Sigmoid colon (tissue), 6 donors: ENCODE measurements at regions not wholly inside any gene's neighbourhood (a gene's known extent, or its start where the extent isn't known, plus 50 kb on each side); places are given as distances from the start of the nearest gene placed in this dataset.

Source experiments
- DNase-seq: peaks from one replicate; pipeline ENCODE4 v3.0.0-alpha.2; 2019
- H3K27ac ChIP-seq, 4 donors: fragments of 200-600 bp; sonication (generic); one replicate each; pipeline ENCODE4 v1.5.1; 2016 to 2019; ENCODE audit warnings: mild to moderate bottlenecking in 1 of 4
- H3K27me3 ChIP-seq, 3 donors: fragments of 200-600 bp; sonication (generic); one replicate each; pipeline ENCODE4 v1.5.1; 2019; ENCODE audit warnings: mild to moderate bottlenecking in 1 of 3
- H3K36me3 ChIP-seq, 4 donors: fragments of 200-600 bp; sonication (generic); one replicate each; pipeline ENCODE4 v1.5.1; 2016 to 2019
- H3K4me1 ChIP-seq, 4 donors: fragments of 200-600 bp; sonication (generic); one replicate each; pipeline ENCODE4 v1.5.1; 2017 to 2019
- H3K4me3 ChIP-seq, 4 donors: fragments of 200-600 bp; sonication (generic); one replicate each; pipeline ENCODE4 v1.5.1; 2017 to 2019; ENCODE audit warnings: mild to moderate bottlenecking in 2 of 4, moderate library complexity in 1 of 4
- H3K9me3 ChIP-seq, 4 donors: fragments of 200-600 bp in 3 of 4; sonication (generic) in 3 of 4; one replicate each; pipeline versions ENCODE4 v1.5.1 to v1.6.1; 2013 to 2019
- EP300 ChIP-seq, 4 donors: sonication (generic); formaldehyde crosslinking; IDR thresholded peaks; one replicate each; pipeline ENCODE4 v1.6.1; 2017; ENCODE audit warnings: antibody characterized with exemption in 4 of 4
- POLR2A ChIP-seq, 2 donors: fragments of 450-650 bp; IDR thresholded peaks; one replicate each; pipeline ENCODE4 v1.6.1; 2016; ENCODE audit warnings: antibody characterized with exemption in 2 of 2, mild to moderate bottlenecking in 2 of 2, moderate library complexity in 2 of 2
- POLR2AphosphoS5 ChIP-seq, 4 donors: sonication (generic); formaldehyde crosslinking; IDR thresholded peaks; one replicate each; pipeline ENCODE4 v1.6.1; 2017; ENCODE audit warnings: antibody characterized with exemption in 4 of 4
- WGBS, 2 donors: extraction: QIAGEN DNeasy Blood & Tissue Kit; methylation state at CpG; one replicate each; pipeline ENCODE4 v1.1.7; 2013; 5-methylcytosine and 5-hydroxymethylcytosine counted together
- intact Hi-C: fragments of 100-400 bp; cut with DNase I; formaldehyde crosslinking; loops from one replicate; pipeline ENCODE4 v1.15.1; 2023
- TF ChIP-seq, protein P1 (sequence below), 4 experiments: fragments of 450-650 bp in 3 of 4; fragments of 200-600 bp in 1 of 4; IDR thresholded peaks; one replicate each; pipeline ENCODE4 v1.5.1; 2016 to 2019; ENCODE audit warnings: antibody characterized with exemption in 4 of 4, mild to moderate bottlenecking in 3 of 4, moderate library complexity in 2 of 4
- donor health status: healthy with polysubstance abuse.
- donor health status: healthy.

- Histone ChIP-seq H3K27ac (no peak overlapping the region), H3K27me3 (no peaks in the 10 kb centered on the region), H3K9me3 (no peaks in the 10 kb centered on the region), H3K4me1 (no peaks in the 10 kb centered on the region), H3K36me3 (no peaks in the 10 kb centered on the region), H3K4me3 (no peak overlapping the region)
- intact Hi-C loops: no loop called here
- TF ChIP-seq, protein P1, sequence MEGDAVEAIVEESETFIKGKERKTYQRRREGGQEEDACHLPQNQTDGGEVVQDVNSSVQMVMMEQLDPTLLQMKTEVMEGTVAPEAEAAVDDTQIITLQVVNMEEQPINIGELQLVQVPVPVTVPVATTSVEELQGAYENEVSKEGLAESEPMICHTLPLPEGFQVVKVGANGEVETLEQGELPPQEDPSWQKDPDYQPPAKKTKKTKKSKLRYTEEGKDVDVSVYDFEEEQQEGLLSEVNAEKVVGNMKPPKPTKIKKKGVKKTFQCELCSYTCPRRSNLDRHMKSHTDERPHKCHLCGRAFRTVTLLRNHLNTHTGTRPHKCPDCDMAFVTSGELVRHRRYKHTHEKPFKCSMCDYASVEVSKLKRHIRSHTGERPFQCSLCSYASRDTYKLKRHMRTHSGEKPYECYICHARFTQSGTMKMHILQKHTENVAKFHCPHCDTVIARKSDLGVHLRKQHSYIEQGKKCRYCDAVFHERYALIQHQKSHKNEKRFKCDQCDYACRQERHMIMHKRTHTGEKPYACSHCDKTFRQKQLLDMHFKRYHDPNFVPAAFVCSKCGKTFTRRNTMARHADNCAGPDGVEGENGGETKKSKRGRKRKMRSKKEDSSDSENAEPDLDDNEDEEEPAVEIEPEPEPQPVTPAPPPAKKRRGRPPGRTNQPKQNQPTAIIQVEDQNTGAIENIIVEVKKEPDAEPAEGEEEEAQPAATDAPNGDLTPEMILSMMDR (IDR thresholded peaks at IDR 0.05): no peak
- TF ChIP-seq EP300 (IDR thresholded peaks at IDR 0.05) (no peak), POLR2AphosphoS5 (IDR thresholded peaks at IDR 0.05) (no peak), POLR2A (IDR thresholded peaks at IDR 0.05) (no peak)
- no peak for DNase-seq
- 66 to 74% methylated on average over 5 of the region's 5 CpGs for WGBS, 2 donors
Measured at GRCh38 chr4:167779864-167780263, 312.5 kb upstream of the ANXA10 start.

GRCh38 chr4:167784826-167785225, 307.5 kb upstream of the ANXA10 start:
- 54 to 62% methylated on average over 2 of the region's 2 CpGs for WGBS, 2 donors
- H3K27me3 ChIP-seq: no peaks in the 10 kb centered on the region
- no peaks in the 10 kb centered on the region for H3K36me3 ChIP-seq
- no peaks in the 10 kb centered on the region for H3K4me1 ChIP-seq
- H3K27ac ChIP-seq: no peak overlapping the region
- no peak overlapping the region for H3K4me3 ChIP-seq
- intact Hi-C loops: no loop called here
- DNase-seq: no peak
- TF ChIP-seq POLR2AphosphoS5 (IDR thresholded peaks at IDR 0.05) (no peak), POLR2A (IDR thresholded peaks at IDR 0.05) (no peak), EP300 (IDR thresholded peaks at IDR 0.05) (no peak)
- H3K9me3 ChIP-seq: no peaks in the 10 kb centered on the region

DNA sequence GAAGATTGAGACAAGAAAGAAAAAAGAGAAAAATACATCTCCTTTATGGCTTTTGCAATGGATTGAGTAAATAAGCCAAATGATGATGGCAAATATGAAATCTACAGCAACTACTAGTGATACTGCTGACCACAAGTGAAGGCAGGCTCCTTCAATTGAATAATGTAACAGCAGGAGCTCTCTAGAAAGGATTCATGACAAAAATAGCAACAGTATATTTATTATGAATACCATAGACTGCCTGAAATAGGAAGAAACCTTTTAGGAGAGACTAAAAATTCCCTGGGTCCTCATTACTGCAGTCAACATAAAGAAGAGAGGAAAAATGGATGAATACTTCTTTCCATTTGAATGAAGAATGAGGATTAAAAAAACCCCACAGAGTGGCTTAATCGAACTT, 306.8 kb upstream of the ANXA10 start:
- Histone ChIP-seq H3K27ac (no peak overlapping the region), H3K27me3 (no peaks in the 10 kb centered on the region), H3K4me1 (no peaks in the 10 kb centered on the region), H3K4me3 (no peak overlapping the region), H3K9me3 (no peaks in the 10 kb centered on the region), H3K36me3 (no peaks in the 10 kb centered on the region)
- TF ChIP-seq, protein P1 (IDR thresholded peaks at IDR 0.05): no peak
- TF ChIP-seq POLR2A (IDR thresholded peaks at IDR 0.05) (no peak), EP300 (IDR thresholded peaks at IDR 0.05) (no peak), POLR2AphosphoS5 (IDR thresholded peaks at IDR 0.05) (no peak)
- intact Hi-C loops: no loop called here
- 52 to 61% methylated on average over 1 of the region's 1 CpG for WGBS, 2 donors
- DNase-seq: no peak

GRCh38 chr4:167786504-167786903, 305.8 kb upstream of the ANXA10 start:
- intact Hi-C loops: no loop called here
- Histone ChIP-seq H3K4me3 (no peak overlapping the region), H3K9me3 (no peaks in the 10 kb centered on the region), H3K36me3 (no peaks in the 10 kb centered on the region), H3K27me3 (no peaks in the 10 kb centered on the region), H3K27ac (no peak overlapping the region), H3K4me1 (no peaks in the 10 kb centered on the region)
- 92 to 97% methylated on average over 3 of the region's 3 CpGs for WGBS, 2 donors
- TF ChIP-seq EP300 (IDR thresholded peaks at IDR 0.05) (no peak), POLR2A (IDR thresholded peaks at IDR 0.05) (no peak), POLR2AphosphoS5 (IDR thresholded peaks at IDR 0.05) (no peak)
- no peak for DNase-seq

DNA sequence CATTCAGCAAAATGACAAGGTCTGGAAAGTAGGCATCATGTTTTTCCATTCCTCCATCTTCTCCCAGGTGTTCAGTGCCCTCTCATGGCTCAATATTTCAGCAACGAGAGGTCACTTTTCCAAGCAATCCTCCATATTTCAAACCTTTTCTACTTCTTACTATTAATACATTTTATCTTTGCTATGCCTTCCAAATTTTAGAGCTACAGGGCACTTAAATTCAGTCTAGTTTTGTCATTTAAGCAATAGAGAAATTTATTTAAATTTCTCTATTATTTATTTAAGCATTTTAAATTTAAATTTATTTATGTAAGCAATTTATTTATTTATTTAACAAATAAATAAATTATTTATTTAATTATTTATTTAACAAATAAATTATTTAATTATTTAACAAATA, 305.1 kb upstream of the ANXA10 start:
- no peaks in the 10 kb centered on the region for H3K4me1 ChIP-seq
- TF ChIP-seq, protein P1 (IDR thresholded peaks at IDR 0.05): no peak
- TF ChIP-seq POLR2AphosphoS5 (IDR thresholded peaks at IDR 0.05) (no peak), POLR2A (IDR thresholded peaks at IDR 0.05) (no peak), EP300 (IDR thresholded peaks at IDR 0.05) (no peak)
- WGBS, 2 donors: 55 to 89% methylated on average over 1 of the region's 1 CpG
- no peak for DNase-seq
- H3K27ac ChIP-seq: no peak overlapping the region
- no peaks in the 10 kb centered on the region for H3K36me3 ChIP-seq
- no peaks in the 10 kb centered on the region for H3K9me3 ChIP-seq
- H3K27me3 ChIP-seq: no peaks in the 10 kb centered on the region
- no peak overlapping the region for H3K4me3 ChIP-seq
- intact Hi-C loops: no loop called here

DNA sequence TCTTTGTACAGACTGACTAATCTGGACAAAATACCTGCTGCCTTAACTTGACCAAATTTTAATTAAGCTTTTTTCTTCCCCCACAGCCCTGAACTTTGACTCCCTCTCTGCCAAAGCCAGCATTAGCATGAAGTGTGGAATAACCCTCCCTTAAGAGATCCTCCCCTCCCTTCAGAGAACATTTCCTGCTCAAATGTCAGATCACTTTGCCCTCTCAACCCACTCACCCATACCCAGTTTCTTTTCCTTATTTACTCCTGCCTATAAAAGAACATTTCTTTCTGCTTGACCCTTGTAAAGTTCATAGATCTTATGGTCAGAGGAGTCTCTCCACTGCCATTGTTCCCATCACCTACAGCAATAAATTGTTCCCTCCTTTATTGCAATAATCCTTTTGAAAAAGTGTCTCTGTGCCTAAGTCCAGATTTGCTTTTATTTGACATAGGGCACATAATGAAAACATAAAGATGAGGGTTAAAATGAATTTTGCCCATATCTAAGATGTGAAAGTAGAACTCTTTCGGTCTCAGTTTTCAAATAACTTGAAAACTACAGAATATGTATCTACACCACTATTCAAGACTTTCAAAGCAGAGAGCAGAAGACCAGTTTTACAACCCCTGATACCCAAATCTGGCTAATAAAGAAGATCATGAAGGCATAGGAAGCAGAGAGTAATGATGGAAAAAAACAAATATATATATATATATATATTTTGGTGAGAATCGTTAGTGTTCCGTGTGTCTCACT, 289.7 kb upstream of the ANXA10 start:
- Histone ChIP-seq H3K36me3 (no peaks in the 10 kb centered on the region), H3K4me3 (no peak overlapping the region), H3K27ac (no peak overlapping the region), H3K9me3 (no peaks in the 10 kb centered on the region), H3K27me3 (no peaks in the 10 kb centered on the region), H3K4me1 (no peaks in the 10 kb centered on the region)
- WGBS, 2 donors: 88 to 89% methylated on average over 3 of the region's 3 CpGs
- TF ChIP-seq POLR2AphosphoS5 (IDR thresholded peaks at IDR 0.05) (no peak), EP300 (IDR thresholded peaks at IDR 0.05) (no peak), POLR2A (IDR thresholded peaks at IDR 0.05) (no peak)
- TF ChIP-seq, protein P1 (IDR thresholded peaks at IDR 0.05): no peak
- intact Hi-C loops: no loop called here
- DNase-seq: no peak
